HG02571 (cell line): ENCODE measurements at regions not wholly inside any gene's neighbourhood (a gene's known extent, or its start where the extent isn't known, plus 50 kb on each side); places are given as distances from the start of the nearest gene placed in this dataset.

Source experiments
- ATAC-seq: cut with Tn5 transposase; IDR thresholded peaks from one replicate; pipeline ENCODE4 v1.9.1; 2021; ENCODE audit warnings: mild to moderate bottlenecking, moderate library complexity; ENCODE audit not compliant: unreplicated experiment

GRCh38 chr1:221286399-221286798 is 407.2 kb downstream of the HLX start:
- ATAC-seq = no peak

- no peak for ATAC-seq
Observed at GRCh38 chr1:221289103-221289502, 409.9 kb downstream of the HLX start.

GRCh38 chr1:221290669-221291068 is 411.4 kb downstream of the HLX start:
- no peak for ATAC-seq

- ATAC-seq = no peak
Observed at GRCh38 chr1:221291113-221291512, 411.9 kb downstream of the HLX start.

GRCh38 chr1:221292652-221293051 is 413.4 kb downstream of the HLX start:
- ATAC-seq = no peak

GRCh38 chr1:221294242-221294641 is 415.0 kb downstream of the HLX start:
- no peak for ATAC-seq

GRCh38 chr1:221302357-221302756 is 423.1 kb downstream of the HLX start:
- no peak for ATAC-seq

- ATAC-seq = no peak
Observed at GRCh38 chr1:221302810-221303209, 423.6 kb downstream of the HLX start.

GRCh38 chr1:221303623-221304022 is 424.4 kb downstream of the HLX start:
- ATAC-seq = no peak

- no peak for ATAC-seq
Observed at GRCh38 chr1:221306239-221306638, 427.0 kb downstream of the HLX start.

GRCh38 chr1:221308534-221309511 is 429.6 kb downstream of the HLX start:
- ATAC-seq = no peak

- no peak for ATAC-seq
Observed at GRCh38 chr1:221309723-221310122, 430.5 kb downstream of the HLX start.

- ATAC-seq = no peak
Observed at GRCh38 chr1:221310180-221310579, 430.9 kb downstream of the HLX start.

- ATAC-seq = no peak
Observed at GRCh38 chr1:221315330-221315729, 426.6 kb downstream of the DUSP10 start.

- no peak for ATAC-seq
Observed at GRCh38 chr1:221316491-221317056, 425.3 kb downstream of the DUSP10 start.

GRCh38 chr1:221317537-221317936 is 424.4 kb downstream of the DUSP10 start:
- ATAC-seq = no peak

- ATAC-seq = no peak
Observed at GRCh38 chr1:221327954-221328353, 413.9 kb downstream of the DUSP10 start.

GRCh38 chr1:221328371-221328770 is 413.5 kb downstream of the DUSP10 start:
- ATAC-seq = no peak

- no peak for ATAC-seq
Observed at GRCh38 chr1:221331273-221332183, 410.4 kb downstream of the DUSP10 start.

- no peak for ATAC-seq
Observed at GRCh38 chr1:221334062-221334461, 407.8 kb downstream of the DUSP10 start.
